Endothelial cell (in vitro differentiated cells): ENCODE measurements at regions not wholly inside any gene's neighbourhood (a gene's known extent, or its start where the extent isn't known, plus 50 kb on each side); places are given as distances from the start of the nearest gene placed in this dataset.

Experiments used
- DNase-seq: peaks from one replicate; pipeline ENCODE4 v3.0.0; 2021; ENCODE audit warnings: low spot score
- H3K27ac Mint-ChIP-seq: one replicate; pipeline ENCODE4 v1.8.0; 2021; ENCODE audit warnings: mixed read lengths, inconsistent platforms; ENCODE audit not compliant: unreplicated experiment
- H3K27me3 Mint-ChIP-seq: one replicate; pipeline ENCODE4 v1.8.0; 2021; ENCODE audit warnings: mild to moderate bottlenecking, moderate library complexity, mixed read lengths, inconsistent platforms; ENCODE audit not compliant: unreplicated experiment
- H3K36me3 Mint-ChIP-seq: one replicate; pipeline ENCODE4 v1.8.0; 2021; ENCODE audit warnings: mild to moderate bottlenecking, low read depth, mixed read lengths, inconsistent platforms; ENCODE audit not compliant: unreplicated experiment
- H3K4me1 Mint-ChIP-seq: one replicate; pipeline ENCODE4 v1.8.0; 2021; ENCODE audit warnings: mild to moderate bottlenecking, mixed read lengths, inconsistent platforms; ENCODE audit not compliant: unreplicated experiment
- H3K4me3 Mint-ChIP-seq: one replicate; pipeline ENCODE4 v1.8.0; 2021; ENCODE audit warnings: mild to moderate bottlenecking, mixed read lengths, inconsistent platforms; ENCODE audit not compliant: unreplicated experiment
- H3K9me3 Mint-ChIP-seq: one replicate; pipeline ENCODE4 v1.8.0; 2021; ENCODE audit warnings: mixed read lengths, inconsistent platforms; ENCODE audit not compliant: unreplicated experiment
- TF ChIP-seq, protein P1 (sequence below): fragments of 200-600 bp; sonication (generic); IDR thresholded peaks from one replicate; pipeline ENCODE4 v1.5.0; 2021; ENCODE audit warnings: antibody characterized with exemption; ENCODE audit not compliant: unreplicated experiment

DNA sequence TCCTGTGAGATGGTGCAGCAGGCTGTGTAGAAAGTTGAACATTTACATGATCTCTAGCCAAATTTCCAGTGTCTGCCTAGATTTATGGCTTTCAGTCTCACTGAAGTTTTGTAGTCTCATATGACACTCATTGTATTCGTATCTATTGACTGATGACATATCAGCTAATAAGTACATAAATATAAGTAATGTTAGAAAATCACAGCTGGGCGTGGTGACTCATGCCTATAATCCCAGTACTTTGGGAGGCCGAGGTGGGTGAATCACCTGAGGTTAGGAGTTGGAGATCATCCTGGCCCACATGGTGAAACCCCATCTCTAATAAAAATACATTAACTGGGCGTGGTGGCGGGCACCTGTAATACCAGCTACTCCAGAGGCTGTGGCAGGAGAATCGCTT, 54.7 kb upstream of the HTR2A start:
- H3K36me3 Mint-ChIP-seq = no peaks in the 10 kb centered on the region
- TF ChIP-seq, protein P1, sequence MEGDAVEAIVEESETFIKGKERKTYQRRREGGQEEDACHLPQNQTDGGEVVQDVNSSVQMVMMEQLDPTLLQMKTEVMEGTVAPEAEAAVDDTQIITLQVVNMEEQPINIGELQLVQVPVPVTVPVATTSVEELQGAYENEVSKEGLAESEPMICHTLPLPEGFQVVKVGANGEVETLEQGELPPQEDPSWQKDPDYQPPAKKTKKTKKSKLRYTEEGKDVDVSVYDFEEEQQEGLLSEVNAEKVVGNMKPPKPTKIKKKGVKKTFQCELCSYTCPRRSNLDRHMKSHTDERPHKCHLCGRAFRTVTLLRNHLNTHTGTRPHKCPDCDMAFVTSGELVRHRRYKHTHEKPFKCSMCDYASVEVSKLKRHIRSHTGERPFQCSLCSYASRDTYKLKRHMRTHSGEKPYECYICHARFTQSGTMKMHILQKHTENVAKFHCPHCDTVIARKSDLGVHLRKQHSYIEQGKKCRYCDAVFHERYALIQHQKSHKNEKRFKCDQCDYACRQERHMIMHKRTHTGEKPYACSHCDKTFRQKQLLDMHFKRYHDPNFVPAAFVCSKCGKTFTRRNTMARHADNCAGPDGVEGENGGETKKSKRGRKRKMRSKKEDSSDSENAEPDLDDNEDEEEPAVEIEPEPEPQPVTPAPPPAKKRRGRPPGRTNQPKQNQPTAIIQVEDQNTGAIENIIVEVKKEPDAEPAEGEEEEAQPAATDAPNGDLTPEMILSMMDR = no peak

DNA sequence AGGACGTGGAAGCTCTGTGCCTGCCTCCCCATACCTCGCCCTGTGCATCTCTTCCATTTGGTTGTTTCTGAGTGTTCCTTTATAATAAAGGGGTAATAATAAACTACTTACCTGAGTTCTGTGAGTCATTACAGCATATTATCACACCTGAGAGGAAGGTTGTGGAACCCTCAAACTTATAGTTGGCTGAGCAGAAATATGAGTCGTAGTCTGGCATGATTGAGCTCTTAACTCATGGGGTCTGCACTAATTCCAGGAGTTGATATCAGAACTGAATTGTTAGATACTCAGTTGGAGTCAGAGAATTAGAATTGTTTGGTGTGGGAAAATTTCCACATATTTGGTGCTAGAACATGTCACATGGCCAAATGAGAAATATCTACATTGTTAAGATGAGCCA, 52.4 kb upstream of the HTR2A start:
- no peak for DNase-seq
- TF ChIP-seq, protein P1 = no peak
- Mint-ChIP-seq H3K4me1 (no peaks in the 10 kb centered on the region), H3K27ac (no peak overlapping the region), H3K9me3 (peaks cover 7% of the 10 kb centered on the region), H3K27me3 (no peaks in the 10 kb centered on the region), H3K36me3 (no peaks in the 10 kb centered on the region), H3K4me3 (no peak overlapping the region)

More for the DNA sequence above, 54.7 kb upstream of the HTR2A start:
- DNase-seq = no peak
- Mint-ChIP-seq H3K4me1 (no peaks in the 10 kb centered on the region), H3K4me3 (no peak overlapping the region), H3K9me3 (no peaks in the 10 kb centered on the region), H3K27me3 (no peaks in the 10 kb centered on the region), H3K27ac (no peak overlapping the region)

DNA sequence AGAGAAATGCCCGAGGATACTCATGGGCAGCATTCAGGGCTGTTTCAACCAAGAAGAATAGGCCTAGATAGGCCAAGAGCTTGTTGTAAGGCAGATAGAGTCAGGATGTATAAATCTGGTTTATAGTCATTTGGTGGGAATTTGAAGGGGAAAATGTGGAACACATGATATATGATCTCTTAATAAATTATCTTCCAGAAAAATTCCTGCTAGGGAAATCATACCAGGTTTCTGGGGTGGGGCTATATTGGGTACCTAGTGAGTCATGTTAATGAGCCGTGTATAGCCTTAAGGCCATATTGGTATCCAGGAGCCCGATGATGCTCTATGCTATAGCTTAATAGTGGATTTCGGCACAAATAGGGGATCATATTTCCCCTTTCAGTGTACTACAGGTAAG, 51.5 kb upstream of the HTR2A start:
- Mint-ChIP-seq H3K27ac (no peak overlapping the region), H3K36me3 (no peaks in the 10 kb centered on the region), H3K4me3 (no peak overlapping the region), H3K27me3 (no peaks in the 10 kb centered on the region), H3K9me3 (peaks cover 13% of the 10 kb centered on the region), H3K4me1 (no peaks in the 10 kb centered on the region)
- no peak for DNase-seq
- TF ChIP-seq, protein P1 = no peak

DNA sequence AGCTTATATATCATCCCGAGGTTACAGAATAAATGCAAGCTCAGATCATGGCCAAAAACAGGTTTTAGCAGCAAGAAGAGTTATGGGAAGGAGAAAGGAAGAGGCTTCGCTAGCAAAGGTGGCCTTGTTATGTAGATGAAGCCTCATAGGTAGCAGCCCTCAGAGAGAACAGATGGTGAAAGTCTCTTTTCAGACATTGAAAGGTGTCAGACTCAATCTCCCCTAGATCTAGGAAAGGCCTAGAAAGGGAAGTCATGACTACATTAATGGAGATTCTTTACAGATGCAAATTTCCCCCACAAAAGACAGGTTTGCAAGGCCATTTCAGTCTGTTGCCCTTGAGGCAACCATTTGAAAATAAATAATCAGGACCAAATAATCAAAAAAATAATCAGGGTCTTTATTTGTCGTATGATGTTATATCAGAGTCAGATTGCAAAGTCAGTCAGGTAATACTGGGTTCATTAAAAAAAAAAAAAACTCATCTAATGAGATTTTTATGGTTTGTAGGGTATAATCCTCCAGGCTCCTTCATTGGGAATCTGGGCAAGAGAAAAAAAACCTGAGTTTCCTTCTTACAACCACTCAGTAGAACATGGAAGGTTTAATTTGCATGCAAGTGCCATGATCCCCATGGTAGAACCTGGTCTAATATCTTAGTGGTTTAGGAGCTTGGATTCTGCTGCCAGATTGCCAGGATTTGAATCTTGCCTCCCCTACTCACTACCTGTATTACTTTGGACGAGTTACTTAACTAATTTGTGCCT, 50.8 kb upstream of the HTR2A start:
- TF ChIP-seq, protein P1 = no peak
- Mint-ChIP-seq H3K4me3 (no peak overlapping the region), H3K27me3 (no peaks in the 10 kb centered on the region), H3K27ac (no peak overlapping the region), H3K4me1 (no peaks in the 10 kb centered on the region), H3K36me3 (no peaks in the 10 kb centered on the region), H3K9me3 (peaks cover 13% of the 10 kb centered on the region)
- DNase-seq = no peak
